SK-N-SH (cell line): ENCODE measurements at regions not wholly inside any gene's neighbourhood (a gene's known extent, or its start where the extent isn't known, plus 50 kb on each side); places are given as distances from the start of the nearest gene placed in this dataset.

Experiments
- CTCF ChIA-PET: fragments of 300-600, 350-600 bp; formaldehyde crosslinking; extraction: SDS; loops from one replicate; lab custom pipeline; 2021; lab: Yijun Ruan, JAX
- POLR2A ChIA-PET: fragments of 350-600 bp; sonication (Branson Sonifier 250); formaldehyde crosslinking; extraction: SDS; loops from one replicate; lab custom pipeline; 2020; ENCODE audit warnings: antibody characterized with exemption, inconsistent platforms; lab: Yijun Ruan, JAX
- DNase-seq: peaks from one replicate; pipeline ENCODE4 v3.0.0; 2012
- H2AFZ ChIP-seq: fragments of 200-600 bp; sonication (generic); 2 replicates; pipeline ENCODE4 v1.8.1; 2016; ENCODE audit warnings: antibody characterized with exemption, mild to moderate bottlenecking, low read depth
- H3F3A ChIP-seq: fragments of 200-600 bp; sonication (generic); replicated peaks from 2 replicates; pipeline ENCODE3; 2016; ENCODE audit warnings: antibody characterized with exemption, mild to moderate bottlenecking; ENCODE audit not compliant: insufficient read depth
- H3K27ac ChIP-seq, 2 experiments: fragments of 200-500 bp in 1 of 2; fragments of 200-600 bp in 1 of 2; sonication (Bioruptor generic) in 1 of 2; sonication (generic), shearing (Covaris generic) in 1 of 2; 2 replicates each; pipeline versions ENCODE4 v1.5.1 to v1.6.1; 2014 to 2016; ENCODE audit warnings: low read depth in 2 of 2, inconsistent platforms in 1 of 2, low read length in 1 of 2, mild to moderate bottlenecking in 1 of 2, mixed read lengths in 1 of 2
- H3K27me3 ChIP-seq: fragments of 200-600 bp; sonication (generic), shearing (Covaris generic); 2 replicates; pipeline ENCODE4 v1.6.1; 2016; ENCODE audit warnings: mixed run types; ENCODE audit not compliant: insufficient read depth
- H3K36me3 ChIP-seq, 2 experiments: fragments of 200-500 bp in 1 of 2; fragments of 200-600 bp in 1 of 2; sonication (Bioruptor generic) in 1 of 2; sonication (generic) in 1 of 2; replicated peaks in 1 of 2; 2 replicates each; pipeline versions ENCODE3 to v1.5.1; 2014 to 2016; ENCODE audit warnings: low read length in 1 of 2, mild to moderate bottlenecking in 1 of 2; ENCODE audit not compliant: insufficient read depth in 2 of 2, control insufficient read depth in 1 of 2
- H3K4me1 ChIP-seq, 2 experiments: fragments of 200-500 bp in 1 of 2; fragments of 200-600 bp in 1 of 2; sonication (Bioruptor generic) in 1 of 2; sonication (generic), shearing (Covaris generic) in 1 of 2; 2 replicates each; pipeline versions ENCODE4 v1.5.1 to v1.6.1; 2014 to 2016; ENCODE audit warnings: low read depth in 1 of 2, low read length in 1 of 2, mixed run types in 1 of 2; ENCODE audit not compliant: insufficient read depth in 2 of 2, control insufficient read depth in 1 of 2
- H3K4me2 ChIP-seq: fragments of 200-600 bp; sonication (generic), shearing (Covaris generic); 2 replicates; pipeline ENCODE4 v1.6.1; 2017; ENCODE audit warnings: mixed run types
- H3K4me3 ChIP-seq, 2 experiments: fragments of 200-500 bp in 1 of 2; fragments of 200-600 bp in 1 of 2; sonication (Bioruptor generic) in 1 of 2; sonication (generic), shearing (Covaris generic) in 1 of 2; 2 replicates each; pipeline versions ENCODE4 v1.5.1 to v1.8.1; 2014 to 2016; ENCODE audit warnings: low read depth in 2 of 2, inconsistent platforms in 1 of 2, low read length in 1 of 2, mild to moderate bottlenecking in 1 of 2, mixed read lengths in 1 of 2, moderate library complexity in 1 of 2
- H3K79me2 ChIP-seq: fragments of 200-600 bp; sonication (generic); 2 replicates; pipeline ENCODE4 v1.8.1; 2017; ENCODE audit warnings: mild to moderate bottlenecking; ENCODE audit not compliant: insufficient read depth
- H3K9ac ChIP-seq: fragments of 200-600 bp; sonication (generic); 2 replicates; pipeline ENCODE4 v1.6.1; 2017; ENCODE audit warnings: mixed run types
- H3K9me2 ChIP-seq: fragments of 200-600 bp; sonication (generic); 2 replicates; pipeline ENCODE4 v1.6.1; 2017; ENCODE audit warnings: mixed run types
- H3K9me3 ChIP-seq: fragments of 200-600 bp; sonication (generic); 2 replicates; pipeline ENCODE4 v1.6.1; 2017; ENCODE audit warnings: mixed run types, mild to moderate bottlenecking, moderate library complexity
- H4K20me1 ChIP-seq: fragments of 200-600 bp; sonication (generic); 2 replicates; pipeline ENCODE4 v1.6.1; 2017; ENCODE audit warnings: mild to moderate bottlenecking, mixed run types; ENCODE audit not compliant: insufficient read depth
- CHD2 ChIP-seq: fragments of 150-350 bp; IDR thresholded peaks from 2 replicates; pipeline ENCODE4 v1.6.1; 2018; ENCODE audit warnings: low read length; ENCODE audit not compliant: partially characterized antibody
- EP300 ChIP-seq, 2 experiments: IDR thresholded peaks; 2 replicates each; pipeline versions ENCODE4 v1.4.0 to v1.6.1; 2012; ENCODE audit warnings: borderline replicate concordance in 1 of 2, low read depth in 1 of 2, low read length in 1 of 2
- FOSL2 ChIP-seq: IDR thresholded peaks from 2 replicates; pipeline ENCODE4 v1.4.0; 2012; ENCODE audit warnings: low read depth, mild to moderate bottlenecking, moderate library complexity, borderline replicate concordance
- FOXJ3 ChIP-seq: sonication (generic); formaldehyde crosslinking; IDR thresholded peaks from 2 replicates; pipeline ENCODE4 v1.5.1; 2020; ENCODE audit warnings: mild to moderate bottlenecking, missing genetic modification reagents
- GABPA ChIP-seq: IDR thresholded peaks from 2 replicates; pipeline ENCODE4 v1.4.0; 2012; ENCODE audit warnings: low read depth, mild to moderate bottlenecking
- GATA2 ChIP-seq: sonication (generic); formaldehyde crosslinking; IDR thresholded peaks from 2 replicates; pipeline ENCODE4 v1.5.0; 2020; ENCODE audit warnings: mild to moderate bottlenecking, missing genetic modification reagents
- NRF1 ChIP-seq: IDR thresholded peaks from 2 replicates; pipeline ENCODE4 v1.6.1; 2012; ENCODE audit warnings: low read depth, mild to moderate bottlenecking, low read length
- POLR2AphosphoS5 ChIP-seq: IDR thresholded peaks from 2 replicates; pipeline ENCODE4 v1.6.1; 2012; ENCODE audit warnings: low read depth, low read length
- RAD21 ChIP-seq: IDR thresholded peaks from 2 replicates; pipeline ENCODE4 v1.6.1; 2012; ENCODE audit warnings: mild to moderate bottlenecking, low read length
- RCOR1 ChIP-seq: fragments of 150-350 bp; IDR thresholded peaks from 2 replicates; pipeline ENCODE4 v1.6.1; 2017; ENCODE audit warnings: antibody characterized with exemption, low read length
- RFX5 ChIP-seq: IDR thresholded peaks from 2 replicates; pipeline ENCODE4 v1.6.1; 2012; ENCODE audit warnings: mild to moderate bottlenecking, improper control_type of control experiment, low read length
- SIN3A ChIP-seq: IDR thresholded peaks from 2 replicates; pipeline ENCODE4 v1.6.1; 2012; ENCODE audit warnings: low read depth, mild to moderate bottlenecking, low read length, moderate library complexity, borderline replicate concordance
- TAF1 ChIP-seq: IDR thresholded peaks from 2 replicates; pipeline ENCODE4 v1.6.1; 2012; ENCODE audit warnings: low read depth, mild to moderate bottlenecking, low read length, moderate library complexity, borderline replicate concordance
- TCF12 ChIP-seq: IDR thresholded peaks from 2 replicates; pipeline ENCODE4 v1.4.0; 2012
- TEAD4 ChIP-seq: IDR thresholded peaks from 2 replicates; pipeline ENCODE4 v1.4.0; 2012; ENCODE audit warnings: mild to moderate bottlenecking, borderline replicate concordance; ENCODE audit not compliant: insufficient read depth
- USF2 ChIP-seq: fragments of 150-350 bp; IDR thresholded peaks from 2 replicates; pipeline ENCODE4 v1.6.1; 2017; ENCODE audit warnings: antibody characterized with exemption, low read length, low read depth, borderline replicate concordance
- YY1 ChIP-seq: IDR thresholded peaks from 2 replicates; pipeline ENCODE4 v1.4.0; 2012; ENCODE audit warnings: low read depth, mild to moderate bottlenecking
- WGBS: methylation state at CpG from one replicate; pipeline ENCODE4 v1.1.6; 2017; ENCODE audit warnings: low lambda C conversion rate; 5-methylcytosine and 5-hydroxymethylcytosine counted together
- TF ChIP-seq, protein P1 (sequence below): fragments of 200-600 bp; sonication (generic); IDR thresholded peaks from 2 replicates; pipeline ENCODE4 v1.6.1; 2017; ENCODE audit warnings: antibody characterized with exemption, mild to moderate bottlenecking, moderate library complexity
- TF ChIP-seq, protein P2 (sequence below): fragments of 150-350 bp; IDR thresholded peaks from 2 replicates; pipeline ENCODE4 v1.6.1; 2016; ENCODE audit warnings: mild to moderate bottlenecking, low read depth, low read length

- Histone ChIP-seq H3K9me2 (no peaks in the 10 kb centered on the region), H3K79me2 (no peaks in the 10 kb centered on the region), H3K4me1 (no peaks in the 10 kb centered on the region), H3K9me3 (no peaks in the 10 kb centered on the region), H3K4me3 (no peak overlapping the region), H4K20me1 (no peaks in the 10 kb centered on the region), H3F3A (no peaks in the 10 kb centered on the region), H3K9ac (no peak overlapping the region), H3K27me3 (no peaks in the 10 kb centered on the region; the same call in 1 of the 2 replicates), H2AFZ (no peak overlapping the region), H3K27ac (no peak overlapping the region), H3K4me2 (no peak overlapping the region), H3K36me3 (no peaks in the 10 kb centered on the region)
- 58% methylated on average over 2 of the region's 2 CpGs for WGBS
- DNase-seq: no peak
- ChIA-PET CTCF (no interaction called here), POLR2A (no interaction called here)
- TF ChIP-seq SIN3A (no peak), POLR2AphosphoS5 (no peak), EP300 (IDR thresholded peaks at IDR 0.05; ENCODE audit: borderline replicate concordance in 1 of 2, low read depth in 1 of 2, low read length in 1 of 2) (no peak), NRF1 (no peak), FOXJ3 (CRISPR knock-in tag) (no peak), RAD21 (no peak), CHD2 (no peak)
- TF ChIP-seq, protein P1, sequence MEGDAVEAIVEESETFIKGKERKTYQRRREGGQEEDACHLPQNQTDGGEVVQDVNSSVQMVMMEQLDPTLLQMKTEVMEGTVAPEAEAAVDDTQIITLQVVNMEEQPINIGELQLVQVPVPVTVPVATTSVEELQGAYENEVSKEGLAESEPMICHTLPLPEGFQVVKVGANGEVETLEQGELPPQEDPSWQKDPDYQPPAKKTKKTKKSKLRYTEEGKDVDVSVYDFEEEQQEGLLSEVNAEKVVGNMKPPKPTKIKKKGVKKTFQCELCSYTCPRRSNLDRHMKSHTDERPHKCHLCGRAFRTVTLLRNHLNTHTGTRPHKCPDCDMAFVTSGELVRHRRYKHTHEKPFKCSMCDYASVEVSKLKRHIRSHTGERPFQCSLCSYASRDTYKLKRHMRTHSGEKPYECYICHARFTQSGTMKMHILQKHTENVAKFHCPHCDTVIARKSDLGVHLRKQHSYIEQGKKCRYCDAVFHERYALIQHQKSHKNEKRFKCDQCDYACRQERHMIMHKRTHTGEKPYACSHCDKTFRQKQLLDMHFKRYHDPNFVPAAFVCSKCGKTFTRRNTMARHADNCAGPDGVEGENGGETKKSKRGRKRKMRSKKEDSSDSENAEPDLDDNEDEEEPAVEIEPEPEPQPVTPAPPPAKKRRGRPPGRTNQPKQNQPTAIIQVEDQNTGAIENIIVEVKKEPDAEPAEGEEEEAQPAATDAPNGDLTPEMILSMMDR: no peak
These were observed 240.3 kb downstream of the VAPA start for GRCh38 chr18:10153924-10154752.

GRCh38 chr18:10157706-10158105 lies 243.9 kb downstream of the VAPA start:
- no peaks in the 10 kb centered on the region for H3K9me2 ChIP-seq
- H3K4me3 ChIP-seq: no peak overlapping the region
- no peak overlapping the region for H3K9ac ChIP-seq
- H3K36me3 ChIP-seq: no peaks in the 10 kb centered on the region
- WGBS: 65% methylated on average over 6 of the region's 6 CpGs
- no peaks in the 10 kb centered on the region; the same call in 1 of the 2 replicates for H3K27me3 ChIP-seq
- no peaks in the 10 kb centered on the region for H3K4me1 ChIP-seq
- H3K27ac ChIP-seq: no peak overlapping the region
- H3F3A ChIP-seq: no peaks in the 10 kb centered on the region
- H2AFZ ChIP-seq: no peak overlapping the region
- DNase-seq: no peak
- no peaks in the 10 kb centered on the region for H3K79me2 ChIP-seq
- ChIA-PET CTCF (no interaction called here), POLR2A (no interaction called here)
- H4K20me1 ChIP-seq: no peaks in the 10 kb centered on the region
- no peaks in the 10 kb centered on the region for H3K9me3 ChIP-seq
- no peak overlapping the region for H3K4me2 ChIP-seq
- TF ChIP-seq, protein P2, sequence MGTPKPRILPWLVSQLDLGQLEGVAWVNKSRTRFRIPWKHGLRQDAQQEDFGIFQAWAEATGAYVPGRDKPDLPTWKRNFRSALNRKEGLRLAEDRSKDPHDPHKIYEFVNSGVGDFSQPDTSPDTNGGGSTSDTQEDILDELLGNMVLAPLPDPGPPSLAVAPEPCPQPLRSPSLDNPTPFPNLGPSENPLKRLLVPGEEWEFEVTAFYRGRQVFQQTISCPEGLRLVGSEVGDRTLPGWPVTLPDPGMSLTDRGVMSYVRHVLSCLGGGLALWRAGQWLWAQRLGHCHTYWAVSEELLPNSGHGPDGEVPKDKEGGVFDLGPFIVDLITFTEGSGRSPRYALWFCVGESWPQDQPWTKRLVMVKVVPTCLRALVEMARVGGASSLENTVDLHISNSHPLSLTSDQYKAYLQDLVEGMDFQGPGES: no peak
- no peak for TF ChIP-seq TAF1
- TF ChIP-seq, protein P1: no peak
- no peak for TF ChIP-seq YY1
- TF ChIP-seq GABPA: no peak
- no peak for TF ChIP-seq FOSL2
- no peak for TF ChIP-seq FOXJ3 (CRISPR knock-in tag)
- no peak for TF ChIP-seq TEAD4
- no peak for TF ChIP-seq GATA2
- no peak for TF ChIP-seq CHD2
- TF ChIP-seq USF2: no peak
- no peak for TF ChIP-seq RCOR1
- no peak for TF ChIP-seq RFX5
- TF ChIP-seq TCF12: no peak
